HG02610 (cell line): ENCODE measurements at regions not wholly inside any gene's neighbourhood (a gene's known extent, or its start where the extent isn't known, plus 50 kb on each side); places are given as distances from the start of the nearest gene placed in this dataset.

Source experiments
- ATAC-seq: cut with Tn5 transposase; IDR thresholded peaks from one replicate; pipeline ENCODE4 v1.9.1; 2021; ENCODE audit warnings: mild to moderate bottlenecking, moderate library complexity; ENCODE audit not compliant: unreplicated experiment

DNA sequence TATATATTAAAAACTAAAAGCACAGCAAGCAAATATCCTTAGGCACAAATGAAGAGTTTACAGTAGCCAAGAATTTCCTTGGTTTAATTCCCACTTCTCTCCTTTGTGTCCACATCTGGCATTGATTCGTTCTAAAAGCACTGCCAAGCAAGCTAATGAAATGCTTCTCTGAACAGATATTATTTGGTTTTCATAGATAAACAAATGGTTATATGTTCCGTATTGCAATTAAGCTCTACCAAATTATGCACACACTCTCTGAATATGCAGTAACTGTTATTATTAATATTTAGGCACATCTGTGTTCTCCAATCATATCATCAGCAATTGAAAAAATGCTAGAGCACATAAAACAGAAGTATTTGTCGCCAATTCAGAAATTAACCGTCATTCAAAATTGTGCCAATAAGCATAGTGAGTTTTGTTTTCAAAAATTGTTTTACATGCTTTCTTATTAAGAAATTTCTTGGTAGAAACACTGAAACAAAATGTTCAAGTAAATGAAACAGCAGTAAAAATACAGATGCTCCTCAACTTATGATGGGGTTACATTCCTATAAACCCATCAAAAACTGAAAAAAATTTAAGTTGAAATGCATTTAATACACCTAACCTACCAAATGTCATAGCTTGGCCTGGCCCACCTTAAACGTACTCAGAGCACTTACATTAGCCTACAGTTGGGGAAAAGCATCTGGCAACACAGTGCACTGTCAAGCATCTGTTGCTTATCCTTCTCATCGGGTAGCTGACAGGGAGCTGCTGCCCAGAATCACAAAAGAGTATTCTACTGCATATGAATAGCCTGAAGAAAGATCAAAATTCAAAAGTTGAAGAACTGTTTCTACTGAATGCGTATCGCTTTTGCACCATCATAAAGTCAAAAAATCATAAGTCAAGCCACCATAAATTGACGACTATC is 2134.7 kb downstream of the PCDH9 start:
- ATAC-seq, result no peak

DNA sequence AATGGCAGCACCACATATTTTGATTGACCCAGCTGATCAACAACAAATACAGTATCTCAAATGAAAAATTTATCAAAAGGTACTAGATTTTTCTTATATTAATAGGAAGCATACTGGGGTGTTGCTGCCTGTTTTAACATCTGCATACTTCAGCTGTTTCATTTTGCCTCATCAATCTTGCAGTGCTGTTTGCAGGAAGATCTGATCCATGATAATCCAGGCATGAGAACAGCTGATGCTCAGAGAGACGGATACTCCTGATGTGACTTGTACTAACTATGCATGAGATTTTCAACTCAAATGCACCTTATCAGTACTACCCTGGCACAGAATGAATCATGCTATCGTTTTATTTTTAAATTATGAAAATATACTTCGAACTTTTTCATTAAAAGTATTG is 2136.8 kb downstream of the PCDH9 start:
- ATAC-seq, result no peak

DNA sequence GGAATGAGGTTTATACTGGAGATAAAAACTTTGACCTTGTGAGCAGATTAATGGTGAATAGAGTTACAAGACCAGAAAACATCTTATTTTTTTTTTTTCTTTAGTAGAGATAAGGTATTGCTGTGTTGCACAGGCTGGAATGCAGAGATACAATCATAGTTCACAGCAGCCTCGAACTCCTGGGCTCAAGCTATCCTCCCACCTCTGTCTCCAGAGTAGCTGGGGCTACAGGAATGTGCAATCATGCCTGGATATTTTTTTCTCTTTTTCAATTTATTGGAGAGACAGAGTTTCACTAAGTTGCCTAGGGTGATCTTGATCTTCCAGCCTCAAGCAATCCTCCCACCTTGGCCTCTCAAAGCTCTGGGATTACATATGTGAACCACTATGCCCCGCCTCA is 2139.1 kb downstream of the PCDH9 start:
- ATAC-seq, result no peak

DNA sequence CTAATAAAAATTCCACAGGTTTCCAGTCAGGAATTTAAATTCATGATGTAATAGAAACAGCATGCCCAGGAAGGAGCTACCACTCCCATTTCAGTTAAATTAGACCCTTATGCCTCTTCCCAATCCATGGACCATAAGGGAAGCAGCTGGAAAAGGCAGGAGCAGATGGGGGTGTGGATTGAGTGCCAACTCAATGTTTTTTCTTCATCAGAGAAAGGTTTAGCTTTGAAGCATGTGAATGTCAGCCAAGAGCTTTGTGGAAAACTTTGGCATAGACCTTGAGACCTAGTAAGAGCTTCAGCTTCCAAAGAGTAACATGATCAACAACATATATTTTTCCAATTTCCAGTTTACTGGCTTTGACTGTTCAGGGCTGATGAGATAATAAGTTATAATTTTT is 2139.9 kb downstream of the PCDH9 start:
- ATAC-seq, result no peak

DNA sequence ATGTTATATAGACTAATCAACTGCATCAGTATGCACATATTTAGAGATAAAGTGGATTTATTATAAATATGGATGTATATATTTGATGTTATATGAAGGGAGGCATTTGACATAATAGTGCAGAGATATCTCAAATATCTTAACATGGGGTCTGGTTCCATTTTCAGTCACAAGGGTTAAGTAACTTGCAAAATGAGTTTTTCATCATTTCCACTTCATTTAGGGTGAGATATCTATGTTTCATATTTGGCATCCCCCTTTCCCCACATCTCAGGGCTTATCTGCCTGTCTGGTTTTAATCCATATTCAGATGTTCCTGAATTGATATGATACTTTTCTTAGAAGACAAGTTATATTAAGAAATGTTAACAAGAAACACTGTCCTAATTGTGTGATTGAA is 2141.2 kb downstream of the PCDH9 start:
- ATAC-seq, result no peak

DNA sequence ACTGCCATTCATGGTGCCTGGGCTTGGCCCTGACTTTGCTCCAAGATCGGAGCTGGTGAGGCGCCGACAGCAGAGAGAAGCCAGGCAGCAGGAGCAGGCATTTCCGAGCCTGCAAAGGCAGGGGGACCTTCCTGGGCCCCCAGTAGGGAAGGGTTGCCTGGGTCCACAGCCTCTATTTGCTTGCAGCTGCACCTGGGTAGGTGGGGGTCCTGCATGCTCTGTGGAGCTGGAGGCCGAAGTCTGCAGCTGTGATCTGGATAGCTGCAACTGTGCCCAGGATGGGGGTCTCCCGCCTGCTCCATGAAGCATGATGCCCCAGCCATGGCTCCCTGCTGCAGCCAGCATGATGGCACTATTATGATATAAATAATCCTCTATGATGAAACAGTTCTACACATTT is 2144.2 kb downstream of the PCDH9 start:
- no peak for ATAC-seq

DNA sequence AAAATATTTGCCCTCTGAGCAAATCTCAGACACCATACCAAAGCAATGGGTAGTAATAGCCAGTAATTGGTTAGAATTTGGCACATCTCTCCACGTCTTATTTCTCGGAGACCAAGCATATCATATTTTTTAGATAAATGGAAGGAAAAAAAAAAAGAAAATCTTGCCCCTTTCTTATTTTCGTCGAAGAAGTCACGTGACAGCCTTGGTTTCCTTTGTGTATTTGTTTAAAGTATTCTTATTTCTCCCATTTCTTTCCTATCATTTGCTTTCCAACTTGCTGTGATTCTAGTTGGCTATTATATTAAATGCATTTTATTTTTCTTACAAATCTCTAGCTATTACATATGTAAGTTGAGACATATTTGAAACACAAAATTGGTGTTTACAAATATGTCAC is 2155.9 kb downstream of the PCDH9 start:
- no peak for ATAC-seq

DNA sequence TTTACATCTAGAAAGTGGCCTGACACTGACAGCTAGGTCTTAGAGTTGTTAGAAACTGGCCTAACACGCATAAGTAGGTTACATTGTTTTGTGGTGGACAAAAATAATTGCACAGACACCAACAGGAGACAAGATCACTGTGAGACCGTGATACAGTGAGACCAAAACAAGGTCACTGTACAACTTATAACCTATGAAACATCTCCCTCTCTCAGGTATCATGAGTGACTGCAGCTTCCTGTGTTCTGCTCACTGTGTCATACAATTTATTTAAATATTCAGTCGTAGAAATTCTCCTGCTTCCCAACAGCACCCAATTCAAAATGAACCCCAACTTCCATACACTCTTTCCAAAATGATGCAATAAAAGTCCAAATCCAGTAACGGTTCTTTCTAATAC is 2165.2 kb downstream of the PCDH9 start:
- ATAC-seq, result no peak

DNA sequence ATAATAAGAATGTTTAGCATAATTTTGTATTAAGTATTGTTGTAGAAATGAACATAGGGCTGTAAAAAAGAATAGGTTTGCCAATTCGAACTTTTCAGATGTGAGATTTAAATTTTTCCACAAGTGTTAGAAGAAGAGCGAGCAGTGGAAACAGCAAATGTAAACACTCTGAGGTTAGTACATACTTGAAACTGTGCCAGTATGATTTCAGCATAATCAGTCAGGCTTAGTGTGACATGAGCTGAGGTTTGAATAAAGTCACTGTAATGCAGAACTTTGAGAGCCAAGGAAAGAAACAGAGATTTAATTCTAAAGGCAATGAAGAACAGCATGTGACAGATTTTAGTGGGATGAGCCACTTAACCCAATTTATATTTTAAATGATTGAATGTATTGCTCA is 2166.4 kb downstream of the PCDH9 start:
- no peak for ATAC-seq

DNA sequence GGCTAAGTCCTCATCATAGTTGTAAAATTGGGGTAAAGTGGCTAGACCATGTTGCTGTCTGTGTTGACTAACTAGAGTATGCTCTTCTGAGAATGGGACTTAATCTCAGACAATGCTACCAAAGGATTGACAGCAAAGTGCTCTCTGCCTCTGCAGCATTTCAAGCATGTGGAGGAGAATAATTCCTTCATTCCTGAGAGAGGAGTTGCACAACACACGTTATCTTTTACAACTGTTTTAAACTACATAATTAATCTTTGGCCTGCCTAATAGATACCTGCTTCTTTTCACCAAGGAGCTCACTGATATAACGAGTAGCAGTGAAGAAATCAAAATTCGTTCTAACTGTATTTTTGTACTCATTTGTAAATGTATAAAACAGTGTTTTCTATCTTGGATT is 2172.2 kb downstream of the PCDH9 start:
- ATAC-seq, result no peak

DNA sequence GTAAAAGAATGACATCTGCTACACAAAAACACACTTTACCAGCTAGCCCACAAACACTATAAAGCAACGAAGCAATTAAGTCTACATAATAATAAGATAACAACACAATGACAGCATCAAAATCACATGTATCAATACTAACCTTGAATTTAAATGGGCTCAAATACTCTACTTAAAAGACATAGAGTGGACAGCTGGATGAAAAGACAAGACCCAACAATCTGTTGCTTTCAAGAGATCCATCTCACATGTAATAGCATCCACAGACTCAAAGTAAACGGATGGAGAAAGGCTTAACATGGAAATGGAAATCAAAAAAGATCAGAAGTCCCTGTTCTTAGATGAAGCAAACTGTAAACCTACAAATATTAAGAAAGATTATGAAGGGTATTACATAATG is 2175.9 kb downstream of the PCDH9 start:
- ATAC-seq, result no peak

DNA sequence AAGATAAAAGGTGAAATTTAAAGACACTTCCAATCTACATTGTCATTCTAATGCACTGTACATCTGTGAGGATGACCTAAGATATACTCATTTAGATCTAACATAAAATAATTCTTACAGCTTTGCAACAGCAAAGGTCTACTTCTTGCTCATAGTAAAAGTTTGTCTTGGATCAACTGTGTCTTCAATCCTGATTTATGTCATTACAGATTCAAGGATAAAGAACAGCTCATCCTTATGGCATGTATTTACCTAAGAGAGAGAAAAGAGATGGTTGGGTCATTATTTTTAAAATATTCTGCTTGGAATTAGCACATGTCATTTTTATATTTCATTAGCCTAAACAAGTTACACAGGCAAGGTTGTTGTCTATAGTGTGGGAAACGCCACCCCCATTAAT is 2193.1 kb downstream of the PCDH9 start:
- ATAC-seq, result no peak

DNA sequence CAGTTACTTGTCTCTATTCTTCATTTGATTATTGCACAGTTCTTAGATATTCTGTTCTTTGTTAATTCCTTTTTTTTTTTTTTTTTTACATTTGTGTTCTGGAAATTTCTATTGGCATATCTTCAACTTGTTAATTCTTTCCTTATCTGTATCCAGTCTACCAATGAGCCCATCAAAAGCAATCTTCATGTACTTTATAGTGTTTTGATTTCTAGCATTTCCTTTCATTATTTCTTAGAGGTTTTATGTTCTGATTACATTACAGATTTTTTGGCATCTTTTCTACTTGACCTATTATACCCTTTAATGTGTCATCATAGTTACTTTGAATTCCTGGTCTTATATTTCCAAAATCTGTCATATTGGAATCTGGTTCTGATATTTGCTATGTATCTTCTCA is 2194.8 kb downstream of the PCDH9 start:
- ATAC-seq, result no peak

DNA sequence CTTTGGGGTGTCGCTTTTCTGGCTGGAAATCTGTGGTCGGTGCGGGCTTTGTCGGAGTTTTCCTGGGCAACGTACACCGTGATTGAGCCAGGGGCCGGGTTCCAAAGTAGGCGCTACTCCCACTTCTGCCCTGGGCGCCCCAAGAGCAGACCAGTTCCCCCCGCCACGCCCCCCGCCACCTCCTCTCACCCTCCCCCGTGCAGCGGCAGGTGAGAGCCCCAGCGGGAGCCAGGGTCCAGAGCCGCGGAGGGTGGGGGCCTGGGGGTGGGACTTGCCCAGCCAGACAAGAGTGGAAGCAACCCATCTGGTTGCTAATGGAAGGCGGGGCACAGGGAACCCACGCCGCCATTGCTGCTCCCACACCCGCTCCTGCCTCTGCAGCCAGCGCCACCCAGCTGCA is 2195.9 kb downstream of the PCDH9 start:
- no peak for ATAC-seq

DNA sequence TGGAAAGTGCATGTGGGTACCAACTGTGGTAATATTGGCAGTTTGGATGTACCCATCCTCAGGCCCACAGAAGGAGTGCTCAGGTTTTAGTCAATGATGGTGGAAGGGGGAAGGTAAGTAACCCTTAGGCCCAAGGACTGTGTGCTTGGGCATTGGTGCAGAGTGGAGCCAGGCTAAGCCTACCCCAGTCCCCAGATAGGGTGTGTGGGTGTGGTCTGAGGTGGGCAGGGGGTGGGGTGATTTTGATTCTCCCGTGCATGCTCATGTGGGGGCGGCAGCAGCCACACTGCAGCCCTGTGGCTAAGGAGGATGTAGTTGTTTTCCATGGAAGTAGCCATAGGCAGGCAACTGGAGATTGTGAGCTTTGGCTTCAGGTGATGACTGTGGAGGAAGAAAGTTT is 2197.3 kb downstream of the PCDH9 start:
- no peak for ATAC-seq

DNA sequence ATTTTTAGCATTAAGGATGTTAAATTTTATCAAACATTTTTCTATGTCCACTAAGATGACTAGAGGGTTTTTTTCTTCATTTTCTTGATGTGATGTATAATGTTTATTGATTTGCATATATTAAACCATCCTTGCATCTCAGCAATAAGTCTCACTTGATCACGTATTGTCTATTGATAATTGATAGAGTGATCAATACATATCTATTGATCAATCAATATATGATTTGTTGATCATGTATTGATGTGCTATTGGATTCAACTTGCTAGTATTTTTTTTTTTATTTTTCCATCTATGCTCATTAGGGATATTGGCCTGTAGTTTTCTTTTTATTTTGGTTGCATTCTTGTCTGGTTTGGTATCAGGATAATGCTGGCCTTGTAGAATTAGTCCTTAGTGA is 2202.0 kb downstream of the PCDH9 start:
- no peak for ATAC-seq

DNA sequence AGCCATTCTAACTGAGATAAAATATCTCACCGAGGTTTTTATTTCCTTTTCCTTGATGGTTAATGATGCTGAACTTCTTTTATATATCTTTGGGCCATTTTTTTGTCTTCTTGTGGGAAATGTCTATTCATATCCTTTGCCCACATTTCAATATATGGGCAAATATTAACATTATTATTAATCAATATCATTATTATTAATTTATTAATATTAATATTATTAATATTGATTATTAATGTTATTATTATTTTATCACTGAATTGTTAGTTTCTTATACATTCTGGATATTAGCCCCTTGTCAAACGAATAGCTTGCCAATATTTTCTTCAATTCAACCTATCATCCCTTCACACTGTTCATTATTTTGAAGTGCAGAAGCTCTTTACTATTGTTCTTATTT is 2203.6 kb downstream of the PCDH9 start:
- ATAC-seq, result no peak

DNA sequence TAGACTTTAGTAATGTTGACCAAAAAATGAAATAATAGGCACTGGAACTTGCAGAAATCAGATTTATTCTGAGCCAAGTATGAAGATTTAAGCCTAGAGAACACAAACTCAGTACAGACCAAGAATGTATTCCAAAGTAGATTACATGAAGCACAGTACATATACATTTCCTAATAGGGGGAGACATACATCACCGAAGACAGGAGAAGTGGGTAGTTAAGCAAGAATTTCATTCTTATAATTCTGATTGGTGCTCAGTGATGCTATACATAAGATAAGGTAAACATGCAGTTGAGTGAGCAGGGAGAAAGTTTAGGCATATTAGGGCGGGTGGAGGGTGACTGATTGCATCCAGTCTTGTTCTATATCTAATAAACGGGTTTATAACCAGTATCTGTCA is 2218.8 kb downstream of the PCDH9 start:
- ATAC-seq, result no peak

DNA sequence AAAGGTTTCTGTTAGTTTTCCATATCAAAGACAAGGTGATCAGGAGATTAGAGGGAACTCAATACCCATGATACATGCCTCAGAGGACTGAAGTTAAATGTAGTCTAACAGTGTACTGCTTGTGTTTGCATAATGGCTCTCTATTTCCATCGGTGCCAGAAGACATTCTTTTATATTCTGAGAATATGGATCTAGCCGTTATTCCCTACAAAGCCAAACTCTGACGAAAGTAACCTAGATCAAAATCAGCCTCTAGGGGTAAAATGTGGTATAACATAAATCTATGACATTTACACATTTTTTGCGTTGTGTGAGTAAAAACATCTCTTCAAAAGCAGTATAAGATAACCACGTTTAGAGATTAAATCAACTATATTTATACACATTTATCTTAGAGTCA is 2232.7 kb downstream of the PCDH9 start:
- no peak for ATAC-seq

DNA sequence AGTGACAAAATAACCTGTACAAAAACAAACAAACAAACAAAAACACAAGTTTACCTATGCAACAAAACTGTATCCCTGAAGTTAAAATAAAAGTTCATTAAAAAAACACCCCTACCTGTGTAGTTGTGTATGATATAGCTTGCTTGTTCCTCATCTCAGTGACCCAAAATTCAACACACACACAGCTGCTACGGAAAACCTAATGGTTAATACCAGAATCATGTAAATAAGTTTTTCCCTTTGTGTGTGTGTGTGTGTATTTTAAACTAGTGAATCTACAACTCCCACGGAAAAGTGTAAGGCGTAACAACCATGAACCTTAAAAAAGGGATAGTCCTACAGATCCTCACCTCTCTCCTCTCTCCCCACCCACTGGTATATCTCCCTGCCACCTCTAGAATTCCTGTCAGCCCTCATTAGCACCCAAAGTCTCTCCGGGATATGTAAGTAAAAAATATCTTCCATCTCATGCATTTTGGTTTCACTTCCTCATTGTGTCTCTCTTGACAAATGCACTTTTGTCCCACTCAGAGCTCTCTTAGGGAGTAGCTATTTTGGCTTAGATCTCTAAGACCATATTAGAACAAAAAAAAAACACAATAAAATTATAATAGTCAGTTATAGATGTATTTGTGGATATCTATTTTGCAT is 2236.5 kb downstream of the PCDH9 start:
- ATAC-seq, result peak; percentile 80

DNA sequence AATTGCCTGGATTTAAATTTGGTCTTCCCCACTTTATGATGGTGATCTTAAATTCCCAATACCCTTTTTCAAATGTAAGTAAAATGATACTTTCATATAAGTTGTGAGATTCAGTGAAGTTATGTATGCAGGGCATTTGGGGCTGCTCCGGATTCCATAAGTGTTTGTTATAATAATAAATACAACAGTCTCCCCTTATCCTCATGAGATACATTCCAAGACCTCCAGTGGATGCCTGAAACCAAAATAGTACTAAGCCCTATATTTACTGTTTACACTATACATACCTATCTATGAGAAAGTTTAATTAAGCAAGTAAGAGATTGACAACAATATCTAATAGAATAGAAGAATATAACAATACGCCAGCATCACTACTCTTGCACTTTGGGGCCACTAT is 2237.8 kb downstream of the PCDH9 start:
- no peak for ATAC-seq

DNA sequence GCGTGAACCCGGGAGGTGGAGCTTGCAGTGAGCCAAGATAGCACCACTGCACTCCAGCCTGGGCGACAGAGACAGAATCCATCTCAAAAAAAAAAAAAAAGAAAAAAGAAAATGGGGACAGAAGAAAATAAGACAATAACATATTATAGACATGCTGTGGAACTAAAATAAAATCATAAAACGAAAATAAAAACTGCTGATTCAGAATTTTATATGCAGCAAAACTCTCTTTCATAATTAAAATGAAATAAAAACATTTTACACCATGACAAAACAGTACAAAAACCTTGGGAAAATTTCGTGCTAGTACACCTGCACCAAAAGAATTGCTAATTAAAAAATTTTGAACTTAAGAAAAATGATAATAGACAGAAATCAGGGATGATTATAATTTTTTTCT is 2245.1 kb downstream of the PCDH9 start:
- ATAC-seq, result no peak

DNA sequence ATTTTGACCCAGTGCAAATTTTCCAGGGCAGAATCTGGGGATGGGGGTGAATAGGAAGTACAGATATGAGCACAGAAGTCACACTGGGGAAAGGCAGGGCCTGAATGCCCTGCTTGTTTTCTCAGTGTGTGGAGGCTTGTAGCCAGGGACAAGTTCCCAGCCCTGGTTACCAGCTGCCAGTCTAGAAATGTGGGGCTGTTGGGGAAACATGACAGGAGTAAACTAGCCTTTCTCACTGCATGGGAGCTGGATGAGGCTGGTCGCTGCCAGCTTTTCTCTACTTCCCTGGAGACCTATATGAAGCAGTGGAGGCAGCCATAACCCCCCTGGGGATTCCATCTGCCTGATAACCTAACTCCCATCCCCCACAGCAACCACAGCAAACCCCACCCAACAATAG is 2267.7 kb downstream of the PCDH9 start:
- no peak for ATAC-seq
